PC-9 (cell line): ENCODE measurements at regions not wholly inside any gene's neighbourhood (a gene's known extent, or its start where the extent isn't known, plus 50 kb on each side); places are given as distances from the start of the nearest gene placed in this dataset.

Experiments used
- BruUV-seq: library from RNA; stranded (reverse); fragments of 400-500 nt; replicated peaks from 2 replicates; lab custom pipeline; 2021; lab: Mats Ljungman, UMichigan
- CTCF ChIA-PET: fragments of 300-600 bp; sonication (Branson Sonifier 250); formaldehyde crosslinking; loops from one replicate; lab custom pipeline; 2022; ENCODE audit warnings: antibody characterized with exemption; lab: Charles Lee
- POLR2A ChIA-PET: fragments of 300-600 bp; sonication (Branson Sonifier 250); formaldehyde crosslinking; loops from one replicate; lab custom pipeline; 2022; ENCODE audit warnings: antibody characterized with exemption; ENCODE audit not compliant: unreplicated experiment; lab: Charles Lee
- DNase-seq, 2 experiments: peaks; one replicate each; pipeline versions ENCODE4 v3.0.0 to v3.0.0-alpha.2; 2015 to 2022; ENCODE audit warnings: mixed read lengths in 1 of 2
- H2AFZ ChIP-seq: fragments of 200-600 bp; sonication (generic); 2 replicates; pipeline ENCODE4 v1.8.1; 2017; ENCODE audit warnings: antibody characterized with exemption
- H3F3A ChIP-seq: fragments of 200-600 bp; sonication (generic); 2 replicates; pipeline ENCODE4 v1.8.1; 2017; ENCODE audit warnings: antibody characterized with exemption, mild to moderate bottlenecking, low read depth; ENCODE audit not compliant: insufficient read depth
- H3K27ac ChIP-seq: fragments of 200-600 bp; sonication (generic); 2 replicates; pipeline ENCODE4 v1.6.1; 2016; ENCODE audit warnings: mixed run types
- H3K27me3 ChIP-seq: fragments of 200-600 bp; sonication (generic); 2 replicates; pipeline ENCODE4 v1.6.1; 2016; ENCODE audit warnings: low read depth, mixed run types; ENCODE audit not compliant: insufficient read depth
- H3K36me3 ChIP-seq: fragments of 200-600 bp; sonication (generic); 2 replicates; pipeline ENCODE4 v1.6.1; 2016; ENCODE audit warnings: low read depth, mixed run types
- H3K4me1 ChIP-seq: fragments of 200-600 bp; sonication (generic); replicated peaks from 2 replicates; pipeline ENCODE4 v1.6.1; 2016; ENCODE audit warnings: mixed run types; ENCODE audit not compliant: insufficient read depth
- H3K4me2 ChIP-seq: fragments of 200-600 bp; sonication (generic); 2 replicates; pipeline ENCODE4 v1.6.1; 2017; ENCODE audit warnings: mixed run types
- H3K4me3 ChIP-seq: fragments of 200-600 bp; sonication (generic); 2 replicates; pipeline ENCODE4 v1.6.1; 2016; ENCODE audit warnings: mixed run types
- H3K79me2 ChIP-seq: fragments of 200-600 bp; sonication (generic); 2 replicates; pipeline ENCODE4 v1.6.1; 2017; ENCODE audit warnings: low read depth, mixed run types
- H3K9me2 ChIP-seq: fragments of 200-600 bp; sonication (generic); 2 replicates; pipeline ENCODE4 v1.8.1; 2017; ENCODE audit warnings: mild to moderate bottlenecking; ENCODE audit not compliant: insufficient read depth
- H3K9me3 ChIP-seq: fragments of 200-600 bp; sonication (generic); 2 replicates; pipeline ENCODE4 v1.8.1; 2016; ENCODE audit warnings: low read depth; ENCODE audit not compliant: insufficient read depth
- H4K20me1 ChIP-seq: fragments of 200-600 bp; sonication (generic); 2 replicates; pipeline ENCODE4 v1.8.1; 2017; ENCODE audit not compliant: insufficient read depth
- EZH2 ChIP-seq: fragments of 200-600 bp; sonication (generic); IDR thresholded peaks from 2 replicates; pipeline ENCODE4 v1.8.0; 2017; ENCODE audit warnings: antibody characterized with exemption, low read depth
- intact Hi-C: fragments of 100-400 bp; cut with micrococcal nuclease; formaldehyde crosslinking; loops from one replicate; pipeline ENCODE4 v1.10.0; 2022; ENCODE audit not compliant: unreplicated experiment
- TF ChIP-seq, protein P1 (sequence below): fragments of 200-600 bp; sonication (generic); conservative IDR thresholded peaks from 2 replicates; pipeline ENCODE4 v1.6.1; 2017; ENCODE audit warnings: mixed run types, antibody characterized with exemption, mild to moderate bottlenecking, moderate library complexity

DNA sequence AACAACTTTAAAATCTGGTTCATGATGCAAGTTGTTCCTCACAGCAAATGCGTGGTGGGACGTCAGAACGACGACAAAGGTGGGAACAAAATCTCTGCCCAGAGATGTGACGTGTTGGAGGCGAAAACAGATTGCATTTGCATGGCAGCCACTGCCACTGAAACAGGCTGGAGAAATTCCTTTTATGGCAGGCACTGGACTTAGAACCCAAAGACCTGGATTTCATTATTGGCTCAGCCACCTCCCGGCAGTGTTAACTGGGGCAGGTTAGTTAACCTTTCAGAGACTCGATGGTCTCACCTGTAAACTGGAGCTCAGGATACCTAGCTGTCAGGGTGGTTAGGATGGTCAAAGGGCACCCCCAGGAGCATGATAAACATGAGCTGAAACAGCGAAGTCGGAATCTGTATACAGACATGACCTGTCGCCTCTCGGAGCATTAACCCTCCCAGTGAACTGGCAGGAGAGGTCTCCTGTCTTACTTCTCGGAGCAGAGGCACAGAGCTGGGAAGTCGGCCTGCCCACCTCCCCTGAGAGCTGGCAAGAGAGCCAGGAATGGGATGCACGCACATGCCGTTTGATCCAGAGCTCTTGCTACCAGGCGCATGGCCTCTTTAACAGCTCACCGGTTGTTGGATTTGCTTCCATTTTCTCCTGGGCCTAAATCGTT, 59.2 kb upstream of the TARBP1 start:
- ChIA-PET CTCF (no interaction called here), POLR2A (no interaction called here)
- Histone ChIP-seq H2AFZ (no peak overlapping the region), H3K4me2 (no peak overlapping the region), H3K27me3 (no peaks in the 10 kb centered on the region), H3K4me3 (no peak overlapping the region), H3K9me3 (no peaks in the 10 kb centered on the region; the same call in 1 of the 2 replicates), H3K9me2 (no peaks in the 10 kb centered on the region), H3K4me1 (peaks cover 13% of the 10 kb centered on the region), H3K27ac (no peak overlapping the region), H3K79me2 (no peaks in the 10 kb centered on the region), H3F3A (peaks cover 18% of the 10 kb centered on the region), H4K20me1 (no peaks in the 10 kb centered on the region), H3K36me3 (no peaks in the 10 kb centered on the region)
- no peak for TF ChIP-seq EZH2
- TF ChIP-seq, protein P1, sequence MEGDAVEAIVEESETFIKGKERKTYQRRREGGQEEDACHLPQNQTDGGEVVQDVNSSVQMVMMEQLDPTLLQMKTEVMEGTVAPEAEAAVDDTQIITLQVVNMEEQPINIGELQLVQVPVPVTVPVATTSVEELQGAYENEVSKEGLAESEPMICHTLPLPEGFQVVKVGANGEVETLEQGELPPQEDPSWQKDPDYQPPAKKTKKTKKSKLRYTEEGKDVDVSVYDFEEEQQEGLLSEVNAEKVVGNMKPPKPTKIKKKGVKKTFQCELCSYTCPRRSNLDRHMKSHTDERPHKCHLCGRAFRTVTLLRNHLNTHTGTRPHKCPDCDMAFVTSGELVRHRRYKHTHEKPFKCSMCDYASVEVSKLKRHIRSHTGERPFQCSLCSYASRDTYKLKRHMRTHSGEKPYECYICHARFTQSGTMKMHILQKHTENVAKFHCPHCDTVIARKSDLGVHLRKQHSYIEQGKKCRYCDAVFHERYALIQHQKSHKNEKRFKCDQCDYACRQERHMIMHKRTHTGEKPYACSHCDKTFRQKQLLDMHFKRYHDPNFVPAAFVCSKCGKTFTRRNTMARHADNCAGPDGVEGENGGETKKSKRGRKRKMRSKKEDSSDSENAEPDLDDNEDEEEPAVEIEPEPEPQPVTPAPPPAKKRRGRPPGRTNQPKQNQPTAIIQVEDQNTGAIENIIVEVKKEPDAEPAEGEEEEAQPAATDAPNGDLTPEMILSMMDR: no peak
- no TSS peak for BruUV-seq
- intact Hi-C loops: no loop called here
- DNase-seq: no peak

GRCh38 chr1:234537236-234537635, 58.3 kb upstream of the TARBP1 start:
- Histone ChIP-seq H3K4me1 (peaks cover 23% of the 10 kb centered on the region), H3K4me3 (no peak overlapping the region), H3K79me2 (no peaks in the 10 kb centered on the region), H3K27me3 (no peaks in the 10 kb centered on the region), H3K9me2 (no peaks in the 10 kb centered on the region), H3K36me3 (no peaks in the 10 kb centered on the region), H2AFZ (no peak overlapping the region), H3K4me2 (no peak overlapping the region), H3K27ac (no peak overlapping the region), H4K20me1 (no peaks in the 10 kb centered on the region), H3K9me3 (no peaks in the 10 kb centered on the region; the same call in 1 of the 2 replicates), H3F3A (peaks cover 26% of the 10 kb centered on the region)
- no peak for TF ChIP-seq EZH2
- TF ChIP-seq, protein P1: no peak
- DNase-seq: no peak
- POLR2A ChIA-PET: interaction anchor here (0.5 kb wide), 1 partner anchor 21 kb away, joined by 4 read pairs; no protein-coding TSS in a partner anchor
- BruUV-seq: no TSS peak
- intact Hi-C loops: no loop called here
- CTCF ChIA-PET: no interaction called here

DNA sequence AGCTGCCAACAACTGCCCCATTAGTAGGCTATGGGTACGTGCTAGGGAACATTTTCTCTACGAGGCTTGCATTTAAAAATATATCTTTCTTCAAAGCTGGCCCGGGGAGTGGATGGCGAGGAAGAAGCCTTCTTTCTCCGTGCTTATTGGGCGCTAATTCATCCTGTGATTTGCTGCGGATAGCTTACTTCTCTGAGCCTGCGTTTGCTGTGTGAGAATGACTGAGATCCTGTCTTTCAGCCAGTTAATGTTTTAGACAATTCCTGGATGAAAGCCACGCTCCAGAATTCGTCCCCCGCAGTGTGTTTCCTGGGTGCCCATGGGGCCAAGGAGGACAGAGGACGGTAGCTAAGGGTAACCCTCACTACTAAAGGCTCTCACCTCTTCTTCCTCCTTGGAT, 57.8 kb upstream of the TARBP1 start:
- no peaks in the 10 kb centered on the region for H4K20me1 ChIP-seq
- POLR2A ChIA-PET: no interaction called here
- no peak overlapping the region for H3K4me3 ChIP-seq
- H3K27me3 ChIP-seq: no peaks in the 10 kb centered on the region
- no peaks in the 10 kb centered on the region for H3K9me2 ChIP-seq
- H3K36me3 ChIP-seq: no peaks in the 10 kb centered on the region
- no peak overlapping the region for H2AFZ ChIP-seq
- no TSS peak for BruUV-seq
- CTCF ChIA-PET: no interaction called here
- peaks cover 31% of the 10 kb centered on the region for H3F3A ChIP-seq
- H3K4me2 ChIP-seq: no peak overlapping the region
- no peaks in the 10 kb centered on the region for H3K79me2 ChIP-seq
- H3K4me1 ChIP-seq: peaks cover 28% of the 10 kb centered on the region
- H3K9me3 ChIP-seq: no peaks in the 10 kb centered on the region; the same call in 1 of the 2 replicates
- no peak for DNase-seq
- H3K27ac ChIP-seq: no peak overlapping the region
- TF ChIP-seq, protein P1: no peak
- TF ChIP-seq EZH2: no peak
- intact Hi-C loops: no loop called here
